GM12891 (cell line): ENCODE measurements at regions not wholly inside any gene's neighbourhood (a gene's known extent, or its start where the extent isn't known, plus 50 kb on each side); places are given as distances from the start of the nearest gene placed in this dataset.

ENCODE experiments used
- DNase-seq: peaks from one replicate; pipeline ENCODE4 v3.0.0; 2011; ENCODE audit warnings: low spot score; ENCODE audit not compliant: insufficient read length
- FAIRE-seq: peaks from 2 replicates; lab custom pipeline; 2011; peaks lifted over from hg19 to GRCh38; lab: Jason Lieb, UNC
- PAX5 ChIP-seq: IDR thresholded peaks from 2 replicates; pipeline ENCODE4 v1.6.1; 2011; ENCODE audit warnings: low read length, moderate library complexity, mild to moderate bottlenecking; ENCODE audit not compliant: insufficient read depth, severe bottlenecking
- POLR2A ChIP-seq: IDR thresholded peaks from 2 replicates; pipeline ENCODE4 v1.6.1; 2011; ENCODE audit warnings: low read depth, low read length, control low read depth
- POLR2AphosphoS5 ChIP-seq: IDR thresholded peaks from 2 replicates; pipeline ENCODE4 v1.6.1; 2011; ENCODE audit warnings: low read depth, low read length, control low read depth
- POU2F2 ChIP-seq: IDR thresholded peaks from 2 replicates; pipeline ENCODE4 v1.6.1; 2011; ENCODE audit warnings: low read depth, mild to moderate bottlenecking, control low read depth, low read length, moderate library complexity
- SPI1 ChIP-seq: IDR thresholded peaks from 2 replicates; pipeline ENCODE4 v1.6.1; 2011; ENCODE audit warnings: low read depth, low read length, control low read depth
- TAF1 ChIP-seq: IDR thresholded peaks from 2 replicates; pipeline ENCODE4 v1.6.1; 2011; ENCODE audit warnings: low read depth, low read length, control low read depth

GRCh38 chr5:87966213-87966612 is 302.4 kb downstream of the TMEM161B start:
- no peak for DNase-seq
- FAIRE-seq: no peak
- TF ChIP-seq TAF1: no peak
- TF ChIP-seq SPI1: no peak
- TF ChIP-seq PAX5: no peak
- TF ChIP-seq POLR2AphosphoS5: no peak
- no peak for TF ChIP-seq POU2F2
- TF ChIP-seq POLR2A: no peak

- TF ChIP-seq PAX5: no peak
- no peak for TF ChIP-seq POLR2A
- no peak for TF ChIP-seq TAF1
- DNase-seq: no peak
- no peak for FAIRE-seq
Measured at GRCh38 chr5:87954121-87954520, 314.5 kb downstream of the TMEM161B start.

GRCh38 chr5:87951661-87952060 is 317.0 kb downstream of the TMEM161B start:
- FAIRE-seq: no peak
- DNase-seq: no peak
- TF ChIP-seq POLR2AphosphoS5 (no peak), PAX5 (no peak), TAF1 (no peak), POLR2A (no peak), SPI1 (no peak), POU2F2 (no peak)

- FAIRE-seq (no peak), DNase-seq (no peak)
- TF ChIP-seq POU2F2 (no peak), POLR2AphosphoS5 (no peak), SPI1 (no peak), POLR2A (no peak), TAF1 (no peak), PAX5 (no peak)
Measured at GRCh38 chr5:87949676-87950631, 318.7 kb downstream of the TMEM161B start.

- TF ChIP-seq SPI1: no peak
- no peak for TF ChIP-seq TAF1
- no peak for FAIRE-seq
- no peak for DNase-seq
Measured at GRCh38 chr5:87948486-87948885, 320.2 kb downstream of the TMEM161B start.

- TF ChIP-seq SPI1: no peak
- TF ChIP-seq POU2F2: no peak
- no peak for TF ChIP-seq POLR2A
- no peak for TF ChIP-seq POLR2AphosphoS5
- no peak for TF ChIP-seq TAF1
- no peak for TF ChIP-seq PAX5
- FAIRE-seq (no peak), DNase-seq (no peak)
Measured at GRCh38 chr5:87946271-87946670, 322.4 kb downstream of the TMEM161B start.

- FAIRE-seq: no peak
- TF ChIP-seq PAX5: no peak
- TF ChIP-seq POLR2A: no peak
- no peak for TF ChIP-seq POLR2AphosphoS5
- TF ChIP-seq TAF1: no peak
- no peak for TF ChIP-seq SPI1
- no peak for TF ChIP-seq POU2F2
- DNase-seq: no peak
Measured at GRCh38 chr5:87945286-87945650, 323.4 kb downstream of the TMEM161B start.

- DNase-seq: no peak
- no peak for FAIRE-seq
- TF ChIP-seq SPI1 (no peak), POLR2AphosphoS5 (no peak), POLR2A (no peak), PAX5 (no peak), TAF1 (no peak), POU2F2 (no peak)
Measured at GRCh38 chr5:87944553-87945285, 323.9 kb downstream of the TMEM161B start.

- no peak for DNase-seq
- no peak for TF ChIP-seq PAX5
- TF ChIP-seq POU2F2: no peak
- TF ChIP-seq POLR2A: no peak
- no peak for TF ChIP-seq POLR2AphosphoS5
- TF ChIP-seq TAF1: no peak
- TF ChIP-seq SPI1: no peak
- no peak for FAIRE-seq
Measured at GRCh38 chr5:87940775-87941174, 327.9 kb downstream of the TMEM161B start.

GRCh38 chr5:87936667-87937066 is 332.0 kb downstream of the TMEM161B start:
- DNase-seq (no peak), FAIRE-seq (no peak)
- TF ChIP-seq POLR2A: no peak
- TF ChIP-seq TAF1: no peak
- no peak for TF ChIP-seq SPI1
- TF ChIP-seq POU2F2: no peak
- TF ChIP-seq POLR2AphosphoS5: no peak
- no peak for TF ChIP-seq PAX5
